BLaER1 treated with 17β-estradiol and CSF1 and Interleukin-3, amounts not matched to agents 10 nM and 100 nM (cell line): ENCODE measurements at regions not wholly inside any gene's neighbourhood (a gene's known extent, or its start where the extent isn't known, plus 50 kb on each side); places are given as distances from the start of the nearest gene placed in this dataset.
A peak's percentile ranks its signal among the peaks of the same experiment; 100 is the strongest.

Experiments
- H3K27ac ChIP-seq, 11 experiments: shearing (Covaris generic); formaldehyde crosslinking; 2 replicates each; pipeline ENCODE4 v1.8.1; 2022
- H3K27me3 ChIP-seq, 11 experiments: shearing (Covaris generic); formaldehyde crosslinking; 2 replicates each; pipeline ENCODE4 v1.8.1; 2022
- H3K36me3 ChIP-seq, 11 experiments: shearing (Covaris generic); formaldehyde crosslinking; 2 replicates each; pipeline ENCODE4 v1.8.1; 2022
- H3K4me1 ChIP-seq, 10 experiments: shearing (Covaris generic); formaldehyde crosslinking; 2 replicates each; pipeline ENCODE4 v1.8.1; 2022
- H3K4me2 ChIP-seq, 11 experiments: shearing (Covaris generic); formaldehyde crosslinking; 2 replicates each; pipeline ENCODE4 v1.8.1; 2022
- H3K4me3 ChIP-seq, 10 experiments: shearing (Covaris generic); formaldehyde crosslinking; 2 replicates each; pipeline ENCODE4 v1.8.1; 2022
- H3K9ac ChIP-seq, 11 experiments: shearing (Covaris generic); formaldehyde crosslinking; 2 replicates each; pipeline ENCODE4 v1.8.1; 2022
- H3K9me3 ChIP-seq, 11 experiments: shearing (Covaris generic); formaldehyde crosslinking; replicated peaks in 1 of 11; 2 replicates each; pipeline ENCODE4 v1.8.1; 2022
- H4K20me1 ChIP-seq, 11 experiments: shearing (Covaris generic); formaldehyde crosslinking; 2 replicates each; pipeline ENCODE4 v1.8.1; 2022
- Cebpa-rat ChIP-seq, 11 experiments: shearing (Covaris generic); IDR thresholded peaks; 2 replicates each; pipeline ENCODE4 v1.8.1; 2022

DNA sequence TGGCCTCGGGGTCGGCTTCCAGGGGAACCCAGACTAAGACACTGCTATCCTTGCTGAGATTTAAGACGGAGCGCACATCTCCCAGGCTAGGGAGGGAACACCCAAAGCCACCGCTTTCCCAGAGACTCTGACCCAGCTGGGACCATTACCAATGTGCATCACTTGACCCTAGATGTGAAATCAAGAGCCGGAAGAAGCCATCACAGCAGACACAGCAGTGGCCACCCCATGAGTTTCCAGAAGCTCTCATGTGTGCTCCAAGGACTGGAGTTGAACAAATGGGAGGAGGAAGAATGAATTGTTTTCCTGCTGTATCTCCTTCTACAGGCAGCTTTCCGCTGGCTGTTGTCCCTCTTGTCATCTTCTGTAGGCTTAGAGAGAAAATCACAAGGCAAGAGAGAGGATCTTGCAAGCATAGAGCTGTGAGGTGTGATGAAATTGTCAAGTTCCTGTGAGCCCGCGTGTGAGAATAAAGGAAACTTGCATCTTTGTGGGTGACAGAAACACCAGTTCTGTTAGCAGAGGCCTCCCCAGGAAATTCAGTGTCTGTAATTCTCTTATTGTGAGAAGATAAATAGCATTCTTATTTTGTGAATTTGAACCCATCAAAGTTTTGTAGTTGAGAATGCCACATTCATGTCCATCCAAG, 711.8 kb downstream of the UQCRFS1 start:
- Histone ChIP-seq H3K9ac (no peak overlapping the region), H3K4me1 (peaks cover 12 to 45% (median 28%) of the 10 kb centered on the region in 10 experiments), H3K4me3 (no peak overlapping the region), H3K36me3 (no peaks in the 10 kb centered on the region), H3K4me2 (peak overlapping the region; percentile 38 to 66 (median 48); a peak in 21 of 22 replicates), H3K9me3 (peaks cover 0 to 9% (median 0%) of the 10 kb centered on the region in 11 experiments; a peak in 4 of 22 replicates), H3K27me3 (no peaks in the 10 kb centered on the region), H3K27ac (no peak overlapping the region), H4K20me1 (no peaks in the 10 kb centered on the region)
- no peak for TF ChIP-seq Cebpa-rat (IDR thresholded peaks at IDR 0.05)

DNA sequence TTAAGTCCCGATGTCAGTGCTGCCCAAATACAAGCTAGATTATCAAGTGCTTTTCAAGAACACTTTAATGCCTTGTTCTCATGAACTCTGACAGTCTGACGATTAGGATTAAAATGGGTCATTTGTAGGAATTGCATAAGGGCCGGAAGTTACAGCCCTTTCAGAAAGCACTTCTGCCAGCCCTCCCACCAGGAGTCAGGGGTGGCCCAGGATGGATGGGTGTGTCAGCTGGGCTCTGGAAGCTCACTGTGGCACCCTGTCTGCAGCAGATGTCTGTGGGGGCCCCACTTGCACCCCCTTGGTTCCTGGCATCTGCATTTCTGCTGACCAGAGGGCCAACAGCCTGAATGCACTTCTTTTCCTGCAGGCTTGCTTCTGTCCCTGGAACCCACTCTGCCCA, 712.7 kb downstream of the UQCRFS1 start:
- H3K9me3 ChIP-seq = peaks cover 0 to 9% (median 0%) of the 10 kb centered on the region in 11 experiments; a peak in 4 of 22 replicates
- H3K4me3 ChIP-seq = no peak overlapping the region
- H3K27me3 ChIP-seq = no peaks in the 10 kb centered on the region
- peak overlapping the region in 4 of 11 experiments; percentile 42 to 66 (median 58); a peak in 6 of 22 replicates for H3K4me2 ChIP-seq
- H3K9ac ChIP-seq = no peak overlapping the region
- H3K4me1 ChIP-seq = peaks cover 12 to 45% (median 28%) of the 10 kb centered on the region in 10 experiments
- TF ChIP-seq Cebpa-rat (IDR thresholded peaks at IDR 0.05) = no peak
- H4K20me1 ChIP-seq = no peaks in the 10 kb centered on the region
- H3K27ac ChIP-seq = no peak overlapping the region
- H3K36me3 ChIP-seq = no peaks in the 10 kb centered on the region

DNA sequence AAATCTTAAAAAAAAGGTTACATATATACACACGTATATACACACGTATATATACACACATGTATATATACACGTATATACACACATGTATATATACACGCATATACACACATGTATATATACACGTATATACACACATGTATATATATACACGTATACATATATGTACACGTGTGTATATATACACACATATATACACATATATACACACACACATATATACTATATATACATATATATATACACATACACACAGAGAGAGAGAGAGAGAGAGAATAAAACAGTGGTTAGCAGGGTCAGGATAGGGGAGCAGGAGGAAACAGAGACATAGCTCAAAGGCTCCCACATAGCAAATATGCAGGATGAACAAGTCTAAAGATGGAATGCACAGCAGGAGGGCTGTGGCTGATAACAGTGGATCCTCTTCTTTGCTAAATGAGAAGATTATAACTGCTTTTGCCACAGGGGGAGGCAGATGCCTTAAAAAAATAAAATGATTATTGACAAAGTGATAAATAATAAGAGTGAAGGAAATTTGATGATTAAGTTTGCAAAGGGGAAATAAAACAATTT, 714.5 kb downstream of the UQCRFS1 start:
- Histone ChIP-seq H3K9me3 (peaks cover 0 to 9% (median 0%) of the 10 kb centered on the region in 11 experiments; a peak in 4 of 22 replicates), H3K27me3 (no peaks in the 10 kb centered on the region), H3K36me3 (no peaks in the 10 kb centered on the region), H3K9ac (no peak overlapping the region), H3K4me1 (peaks cover 12 to 29% (median 20%) of the 10 kb centered on the region in 10 experiments), H4K20me1 (no peaks in the 10 kb centered on the region), H3K4me3 (no peak overlapping the region), H3K4me2 (no peak overlapping the region), H3K27ac (no peak overlapping the region)
- TF ChIP-seq Cebpa-rat (IDR thresholded peaks at IDR 0.05) = no peak

DNA sequence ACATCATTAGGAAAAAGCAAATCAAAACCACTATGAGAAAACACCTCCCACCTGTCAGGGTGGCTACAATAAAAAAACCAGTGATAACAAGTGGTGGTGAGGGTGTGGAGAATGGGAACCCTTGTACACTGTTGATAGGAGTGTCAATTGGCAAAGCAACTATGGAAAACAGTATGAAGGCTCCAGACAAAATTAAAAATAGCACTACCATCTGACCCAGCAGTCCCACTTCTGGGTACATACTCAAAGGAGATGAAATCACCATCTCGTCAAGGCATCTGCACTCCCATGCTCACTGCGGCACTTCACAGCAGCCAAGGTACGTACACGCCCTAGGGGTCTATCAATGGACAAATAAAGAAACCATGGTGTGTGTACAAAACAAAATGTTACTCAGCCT, 715.1 kb downstream of the UQCRFS1 start:
- no peak for TF ChIP-seq Cebpa-rat (IDR thresholded peaks at IDR 0.05)
- H4K20me1 ChIP-seq = no peaks in the 10 kb centered on the region
- H3K9ac ChIP-seq = no peak overlapping the region
- no peak overlapping the region for H3K4me2 ChIP-seq
- H3K4me3 ChIP-seq = no peak overlapping the region
- no peaks in the 10 kb centered on the region for H3K36me3 ChIP-seq
- H3K9me3 ChIP-seq = peaks cover 0 to 9% (median 0%) of the 10 kb centered on the region in 11 experiments; a peak in 4 of 22 replicates
- no peak overlapping the region for H3K27ac ChIP-seq
- peaks cover 12 to 25% (median 20%) of the 10 kb centered on the region in 10 experiments for H3K4me1 ChIP-seq
- no peaks in the 10 kb centered on the region for H3K27me3 ChIP-seq

DNA sequence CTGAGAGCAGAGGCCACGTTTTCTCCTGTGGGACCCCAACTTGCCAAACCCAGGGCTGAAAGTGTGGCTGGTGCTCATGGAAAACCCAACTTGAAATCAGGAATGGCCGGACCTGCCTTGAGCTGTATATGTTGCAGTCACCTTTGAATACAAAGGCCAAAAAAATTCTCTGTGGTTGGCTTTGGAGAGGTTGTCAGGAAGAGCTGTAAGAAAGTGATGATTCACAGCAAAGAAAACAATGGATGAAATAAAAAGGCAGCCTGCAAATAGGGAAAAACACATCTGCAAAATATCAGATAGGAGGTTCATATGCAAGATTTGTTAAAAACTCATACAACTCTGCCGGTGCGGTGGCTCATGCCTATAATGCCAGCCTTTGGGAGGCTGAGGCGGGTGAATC, 715.8 kb downstream of the UQCRFS1 start:
- no peaks in the 10 kb centered on the region for H3K27me3 ChIP-seq
- H3K4me3 ChIP-seq = no peak overlapping the region
- H3K36me3 ChIP-seq = no peaks in the 10 kb centered on the region
- H3K4me1 ChIP-seq = peaks cover 11 to 20% (median 17%) of the 10 kb centered on the region in 10 experiments
- H3K9me3 ChIP-seq = peaks cover 0 to 9% (median 0%) of the 10 kb centered on the region in 11 experiments; a peak in 4 of 22 replicates
- H4K20me1 ChIP-seq = no peaks in the 10 kb centered on the region
- H3K4me2 ChIP-seq = no peak overlapping the region
- no peak for TF ChIP-seq Cebpa-rat (IDR thresholded peaks at IDR 0.05)
- H3K9ac ChIP-seq = no peak overlapping the region
- no peak overlapping the region for H3K27ac ChIP-seq

DNA sequence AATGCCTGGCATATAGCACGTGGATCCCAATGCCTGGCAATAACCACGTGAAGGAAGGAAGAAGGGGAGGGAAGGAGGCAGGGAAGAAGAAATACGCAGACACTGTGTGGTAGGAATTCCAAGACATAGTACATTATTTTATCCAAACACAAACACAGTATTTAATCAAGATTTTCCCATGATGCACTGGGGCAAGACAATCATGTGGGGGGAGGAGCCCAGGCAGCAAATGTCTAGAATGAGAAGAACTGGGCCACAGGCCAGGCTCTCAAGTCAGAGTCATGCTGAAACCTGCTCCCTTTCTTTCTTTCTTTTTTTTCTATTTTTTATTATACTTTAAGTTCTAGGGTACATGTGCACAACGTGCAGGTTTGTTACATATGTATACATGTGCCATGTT, 717.9 kb downstream of the UQCRFS1 start:
- H3K9me3 ChIP-seq = peaks cover 0 to 9% (median 0%) of the 10 kb centered on the region in 11 experiments; a peak in 4 of 22 replicates
- no peaks in the 10 kb centered on the region for H3K36me3 ChIP-seq

DNA sequence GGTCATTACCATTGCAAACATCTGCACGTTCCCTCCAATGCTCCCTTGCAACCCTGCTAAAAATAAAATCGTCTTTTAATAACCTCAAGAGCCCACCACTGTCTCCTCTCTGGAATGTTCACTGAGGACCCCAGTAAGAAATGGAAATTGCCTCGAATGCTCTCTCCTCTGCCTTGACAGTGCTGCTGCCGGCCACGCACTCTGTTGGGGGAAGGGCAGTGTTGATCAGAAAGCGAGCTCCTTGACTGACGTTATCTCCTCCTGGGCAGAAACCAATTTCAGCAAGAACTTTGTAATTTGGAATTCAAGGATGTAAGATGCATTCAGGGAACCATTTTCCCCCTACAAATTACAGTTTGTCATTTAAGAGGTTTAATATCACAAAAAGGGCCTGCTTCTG, 718.5 kb downstream of the UQCRFS1 start:
- H3K27me3 ChIP-seq = no peaks in the 10 kb centered on the region
- H3K4me1 ChIP-seq = peaks cover 7 to 14% (median 13%) of the 10 kb centered on the region in 10 experiments
- H3K27ac ChIP-seq = no peak overlapping the region
- no peaks in the 10 kb centered on the region for H4K20me1 ChIP-seq
- TF ChIP-seq Cebpa-rat (IDR thresholded peaks at IDR 0.05) = no peak
- H3K4me2 ChIP-seq = no peak overlapping the region
- H3K9ac ChIP-seq = no peak overlapping the region
- H3K4me3 ChIP-seq = no peak overlapping the region
- no peaks in the 10 kb centered on the region for H3K36me3 ChIP-seq
- peaks cover 0 to 9% (median 0%) of the 10 kb centered on the region in 11 experiments; a peak in 4 of 22 replicates for H3K9me3 ChIP-seq

More for the DNA sequence above, 717.9 kb downstream of the UQCRFS1 start:
- Histone ChIP-seq H3K9ac (no peak overlapping the region), H4K20me1 (no peaks in the 10 kb centered on the region), H3K4me1 (peaks cover under 1 to 8% (median 7%) of the 10 kb centered on the region in 10 experiments; a peak in 17 of 20 replicates), H3K27me3 (no peaks in the 10 kb centered on the region), H3K4me3 (no peak overlapping the region), H3K27ac (no peak overlapping the region), H3K4me2 (no peak overlapping the region)
- TF ChIP-seq Cebpa-rat (IDR thresholded peaks at IDR 0.05) = no peak

DNA sequence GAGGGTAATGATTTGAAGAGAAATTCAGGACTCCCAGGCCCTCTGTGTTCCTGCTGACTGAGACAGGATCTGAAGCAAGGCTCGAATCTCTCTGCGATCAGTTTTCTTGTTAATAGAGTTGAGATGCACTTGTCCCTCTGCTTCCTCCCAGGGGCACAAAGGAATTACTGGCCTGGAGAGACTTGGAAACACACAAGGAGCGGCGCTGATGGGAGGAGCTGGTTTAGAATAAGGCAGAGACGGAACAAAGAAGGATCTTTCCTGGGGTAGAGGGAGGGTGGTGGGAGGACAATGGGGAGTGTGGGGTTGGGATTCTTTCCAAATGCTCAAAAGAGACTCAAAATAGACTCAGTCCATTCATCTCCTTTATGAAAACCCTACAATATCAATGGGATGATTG, 719.1 kb downstream of the UQCRFS1 start:
- no peaks in the 10 kb centered on the region for H3K36me3 ChIP-seq
- H3K4me2 ChIP-seq = no peak overlapping the region
- no peaks in the 10 kb centered on the region for H4K20me1 ChIP-seq
- no peak overlapping the region for H3K9ac ChIP-seq
- H3K4me3 ChIP-seq = no peak overlapping the region
- H3K27ac ChIP-seq = no peak overlapping the region
- H3K4me1 ChIP-seq = peaks cover 12 to 20% (median 19%) of the 10 kb centered on the region in 10 experiments
- peaks cover 0 to 9% (median 0%) of the 10 kb centered on the region in 11 experiments; a peak in 4 of 22 replicates for H3K9me3 ChIP-seq
- no peaks in the 10 kb centered on the region; a peak in 1 of 22 replicates for H3K27me3 ChIP-seq
- TF ChIP-seq Cebpa-rat (IDR thresholded peaks at IDR 0.05) = no peak

DNA sequence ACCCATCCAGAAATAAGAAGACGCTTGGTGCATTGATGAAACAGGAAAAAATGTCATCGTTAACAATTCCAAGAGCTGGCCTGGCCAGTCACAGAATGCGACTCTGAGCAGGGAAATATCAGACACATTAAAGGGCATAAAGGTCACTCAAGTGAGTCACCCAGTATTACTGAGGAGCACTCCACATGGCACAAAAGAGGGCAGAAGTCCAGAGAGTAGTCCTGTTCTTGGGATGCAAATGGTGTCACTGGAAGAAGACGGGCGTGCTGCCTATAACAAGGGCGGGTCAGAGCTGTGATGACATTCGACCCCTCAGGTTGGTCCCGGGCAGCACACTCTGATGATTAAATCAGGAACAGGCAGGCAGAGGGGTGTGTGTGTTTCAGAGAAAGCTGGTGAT, 720.3 kb downstream of the UQCRFS1 start:
- no peak overlapping the region for H3K9ac ChIP-seq
- no peak for TF ChIP-seq Cebpa-rat (IDR thresholded peaks at IDR 0.05)
- H3K9me3 ChIP-seq = peaks cover 0 to 9% (median 0%) of the 10 kb centered on the region in 11 experiments; a peak in 4 of 22 replicates
- no peak overlapping the region for H3K27ac ChIP-seq
- H3K4me1 ChIP-seq = peaks cover 23 to 33% (median 32%) of the 10 kb centered on the region in 10 experiments
- H3K27me3 ChIP-seq = peaks cover 0 to 7% (median 0%) of the 10 kb centered on the region in 11 experiments; a peak in 1 of 22 replicates
- no peaks in the 10 kb centered on the region for H4K20me1 ChIP-seq
- no peak overlapping the region for H3K4me3 ChIP-seq
- no peaks in the 10 kb centered on the region for H3K36me3 ChIP-seq
- no peak overlapping the region for H3K4me2 ChIP-seq
